ENCODE measurements at regions not wholly inside any gene's neighbourhood (a gene's known extent, or its start where the extent isn't known, plus 50 kb on each side); places are given as distances from the start of the nearest gene placed in this dataset.

- no peak for DNase-seq (ENCODE audit: low read depth)
These were observed 106.7 kb upstream of the PRSS58 start for GRCh38 chr7:142364551-142364950.

DNA sequence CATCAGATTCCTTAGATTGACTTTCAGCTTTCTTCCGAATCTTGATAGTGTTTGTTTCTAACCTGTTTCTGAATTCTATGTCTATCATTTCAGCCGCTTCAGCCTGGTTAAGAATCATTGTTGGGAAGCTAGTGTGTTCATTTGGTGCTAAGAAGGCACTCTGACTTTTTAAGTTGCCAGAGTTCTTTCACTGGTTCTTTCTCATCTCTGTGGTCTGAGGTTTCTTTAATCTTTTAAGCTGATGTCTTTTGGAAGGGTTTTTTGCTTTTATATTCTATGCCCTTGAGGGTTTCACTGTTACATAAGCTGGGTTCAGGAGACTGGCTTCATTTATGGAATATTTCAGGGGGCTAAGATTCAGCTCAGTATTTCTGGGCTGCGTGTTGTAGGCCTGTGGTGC, 104.5 kb upstream of the PRSS58 start:
- DNase-seq (ENCODE audit: low read depth): no peak

GRCh38 chr7:142359694-142360279, 101.9 kb upstream of the PRSS58 start:
- no peak for DNase-seq (ENCODE audit: low read depth)

- DNase-seq (ENCODE audit: low read depth): no peak
These were observed 100.2 kb upstream of the PRSS58 start for GRCh38 chr7:142357953-142358520.

DNA sequence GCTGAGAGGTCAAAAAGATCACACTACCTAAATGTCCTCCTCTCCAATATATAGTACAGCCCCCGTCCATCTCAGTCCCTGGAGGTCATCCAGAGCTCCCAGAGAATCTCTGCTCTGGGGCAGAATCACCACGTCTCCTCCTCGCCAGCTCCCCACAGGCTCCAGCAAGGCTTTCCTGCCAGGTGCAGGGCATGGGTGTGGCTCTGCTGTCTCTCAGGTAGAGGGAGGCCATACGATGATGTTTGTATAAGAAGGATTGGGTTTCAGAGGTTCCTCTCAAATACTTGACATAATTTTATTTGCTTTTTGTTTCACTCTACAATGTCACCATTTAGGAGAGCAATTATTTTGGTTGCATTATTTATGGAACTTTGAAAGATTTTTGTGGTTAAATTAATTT, 98.3 kb upstream of the PRSS58 start:
- DNase-seq (ENCODE audit: low read depth): no peak

GRCh38 chr7:142355328-142355727, 97.5 kb upstream of the PRSS58 start:
- DNase-seq (ENCODE audit: low read depth): no peak

DNA sequence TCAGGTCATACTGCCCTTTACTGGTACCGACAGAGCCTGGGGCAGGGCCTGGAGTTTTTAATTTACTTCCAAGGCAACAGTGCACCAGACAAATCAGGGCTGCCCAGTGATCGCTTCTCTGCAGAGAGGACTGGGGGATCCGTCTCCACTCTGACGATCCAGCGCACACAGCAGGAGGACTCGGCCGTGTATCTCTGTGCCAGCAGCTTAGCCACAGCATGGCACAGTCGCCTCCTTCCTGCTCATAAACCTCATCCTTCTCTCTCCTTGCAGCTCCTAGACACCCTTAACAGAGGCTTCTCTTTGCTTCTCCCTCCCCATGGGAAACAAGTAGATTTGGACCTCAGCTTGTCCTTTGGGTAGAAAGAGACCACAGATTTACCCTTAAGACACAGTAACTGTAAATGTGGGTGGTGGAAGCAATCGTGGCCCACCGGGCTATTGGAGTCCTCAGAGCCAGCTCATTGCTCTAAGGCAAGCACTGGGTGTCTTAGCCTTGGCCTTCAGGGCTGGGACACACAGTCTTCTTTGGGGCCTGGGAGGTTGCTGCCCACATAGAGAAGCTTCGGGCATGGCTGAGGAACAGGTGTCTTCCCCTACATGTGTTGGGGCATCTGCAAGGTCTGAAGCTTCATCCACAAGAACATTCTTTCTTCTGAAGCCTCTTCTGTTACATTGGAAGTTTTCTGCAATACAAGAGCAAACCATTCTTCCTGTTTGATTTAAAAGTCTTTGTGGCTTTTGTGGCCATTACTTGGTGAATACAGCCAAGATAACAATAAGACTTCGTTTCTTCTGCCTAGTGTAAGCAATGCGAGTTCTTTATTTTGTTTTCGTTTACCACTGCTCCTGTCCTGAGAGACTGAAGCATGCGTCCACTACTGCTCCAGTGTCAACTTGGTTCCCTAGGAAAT, 95.5 kb upstream of the PRSS58 start:
- no peak for DNase-seq (ENCODE audit: low read depth)

- no peak for DNase-seq (ENCODE audit: low read depth)
These were observed 94.7 kb upstream of the PRSS58 start for GRCh38 chr7:142352543-142352942.

DNA sequence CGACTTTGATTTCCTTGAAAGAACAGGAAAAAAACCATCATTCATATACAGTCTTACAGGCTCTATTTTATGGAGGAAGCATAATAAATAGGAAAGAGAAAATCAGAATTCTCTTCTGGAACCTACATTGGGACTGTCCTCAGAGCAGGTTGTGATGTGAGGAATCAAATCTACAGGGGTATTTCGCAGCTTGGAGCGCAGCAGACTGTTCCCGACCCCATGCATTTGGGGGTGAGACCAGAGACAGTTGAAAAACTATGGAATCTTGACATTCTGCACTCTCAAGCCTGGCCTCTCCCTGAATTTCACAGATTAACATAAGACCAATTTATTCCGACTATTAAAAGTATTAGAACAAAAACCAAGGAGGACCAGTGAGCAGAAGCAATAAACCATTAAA, 93.3 kb upstream of the PRSS58 start:
- no peak for DNase-seq (ENCODE audit: low read depth)

DNA sequence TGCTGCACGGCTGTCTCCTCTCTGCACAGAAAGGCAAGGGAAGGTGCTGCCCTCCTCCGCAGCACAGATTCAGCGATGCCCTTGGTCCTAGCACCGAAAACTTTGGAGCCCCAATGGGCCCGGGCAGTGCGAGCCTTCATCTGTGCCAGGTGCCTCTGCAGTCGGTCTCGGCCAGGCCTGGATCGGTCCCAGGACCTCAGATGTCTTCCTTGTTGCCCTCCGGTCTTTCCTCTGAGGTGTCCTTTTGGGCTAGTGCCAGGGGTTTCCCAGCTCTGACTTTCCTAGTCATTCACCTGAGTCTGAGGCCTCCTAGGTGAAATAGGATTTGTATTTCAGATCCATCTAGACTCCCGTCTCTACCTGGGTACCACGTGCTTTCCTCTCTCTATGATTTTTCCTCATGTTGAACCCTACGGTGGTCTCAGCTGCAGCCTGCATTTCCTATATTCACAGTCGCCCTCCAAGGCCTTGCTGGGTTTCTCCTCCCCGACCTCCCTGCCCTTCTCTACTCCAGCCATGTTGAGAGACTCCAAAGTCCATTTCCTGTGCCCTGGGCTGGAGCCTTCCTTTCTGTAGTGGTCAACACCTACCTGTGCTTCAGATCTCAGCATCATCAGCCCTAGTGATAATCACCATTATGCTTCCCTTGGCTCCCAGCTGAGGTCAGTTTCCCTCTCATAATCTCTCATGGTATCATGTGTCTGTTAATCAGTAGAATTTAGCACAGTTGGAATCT, 92.0 kb upstream of the PRSS58 start:
- no peak for DNase-seq (ENCODE audit: low read depth)

GRCh38 chr7:142348921-142349405, 91.1 kb upstream of the PRSS58 start:
- DNase-seq (ENCODE audit: low read depth): no peak

DNA sequence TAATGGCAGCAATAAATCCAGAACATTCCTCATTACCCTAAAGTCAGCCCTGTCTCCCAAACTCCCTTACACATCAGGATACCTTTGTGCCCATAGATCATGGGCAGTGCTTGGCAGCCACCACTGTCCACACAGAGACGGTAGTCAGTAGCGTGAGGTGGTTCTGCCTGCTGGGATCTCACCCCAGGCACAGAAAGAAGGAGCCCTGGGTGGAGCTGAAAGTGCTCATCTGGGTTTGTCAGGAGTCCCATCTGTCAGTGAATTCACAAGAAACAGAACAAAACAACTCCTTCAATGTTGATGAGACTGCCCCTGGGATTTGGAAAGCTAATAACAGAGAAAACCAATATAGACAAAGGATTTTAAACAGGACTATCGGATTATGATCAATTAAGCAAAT, 90.2 kb upstream of the PRSS58 start:
- no peak for DNase-seq (ENCODE audit: low read depth)

- no peak for DNase-seq (ENCODE audit: low read depth)
These were observed 89.2 kb upstream of the PRSS58 start for GRCh38 chr7:142347091-142347490.

DNA sequence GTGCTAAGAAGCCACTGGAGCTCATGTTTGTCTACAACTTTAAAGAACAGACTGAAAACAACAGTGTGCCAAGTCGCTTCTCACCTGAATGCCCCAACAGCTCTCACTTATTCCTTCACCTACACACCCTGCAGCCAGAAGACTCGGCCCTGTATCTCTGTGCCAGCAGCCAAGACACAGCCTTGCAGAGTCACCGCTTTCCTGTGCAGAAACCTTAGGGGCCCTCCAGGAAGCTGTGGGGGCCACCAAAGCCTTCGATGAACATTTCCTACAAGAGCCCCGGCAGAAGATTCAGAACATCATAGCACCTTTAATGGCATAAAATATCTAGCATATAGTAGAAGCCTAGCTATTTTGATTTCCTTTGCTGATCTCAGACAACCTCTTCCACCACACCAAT, 88.0 kb upstream of the PRSS58 start:
- DNase-seq (ENCODE audit: low read depth): no peak

GRCh38 chr7:142338633-142339501, 81.0 kb upstream of the PRSS58 start:
- no peak for DNase-seq (ENCODE audit: low read depth)

DNA sequence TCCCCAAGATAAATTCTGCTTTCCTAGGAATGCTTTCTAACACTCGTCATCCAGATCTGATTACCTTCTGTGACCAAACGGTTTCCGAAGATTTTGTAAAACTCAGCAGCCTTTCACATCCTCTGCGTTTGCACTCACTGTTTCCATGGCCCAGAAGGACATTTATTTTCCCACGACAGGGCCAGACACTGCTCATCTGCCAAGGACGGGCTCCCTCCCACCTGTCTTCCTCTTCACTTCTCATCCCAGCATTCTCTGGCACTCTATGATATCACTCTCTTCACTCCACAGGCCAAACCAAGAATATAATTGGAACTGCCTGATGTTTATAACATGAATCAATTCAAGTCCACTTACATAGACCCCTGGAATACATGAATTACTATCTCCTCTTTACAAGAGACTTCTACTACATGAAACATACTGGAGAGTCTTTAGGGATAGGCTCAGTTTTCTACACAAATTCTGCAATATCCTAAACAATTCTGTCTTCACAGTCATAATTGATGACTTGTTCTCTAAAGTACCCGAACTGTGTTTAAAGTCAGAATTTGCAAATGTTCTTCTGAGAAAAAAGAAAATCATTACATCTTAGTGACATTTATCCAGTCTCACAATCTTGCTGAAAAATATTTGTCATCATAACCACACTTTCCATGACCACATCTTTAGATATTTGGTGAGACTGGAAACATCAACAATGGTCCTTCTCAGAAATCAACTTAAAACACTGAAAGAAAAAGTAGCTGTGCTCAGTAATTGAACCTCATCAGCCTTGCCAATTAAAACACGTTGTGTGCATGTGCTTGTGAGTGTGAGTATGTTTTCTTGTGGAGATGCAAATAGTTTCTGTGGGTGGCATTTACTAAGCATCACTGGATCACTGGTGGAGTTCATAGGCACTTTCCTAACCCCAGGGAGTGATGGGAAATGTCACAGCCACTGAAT, 79.5 kb upstream of the PRSS58 start:
- DNase-seq (ENCODE audit: low read depth): no peak

DNA sequence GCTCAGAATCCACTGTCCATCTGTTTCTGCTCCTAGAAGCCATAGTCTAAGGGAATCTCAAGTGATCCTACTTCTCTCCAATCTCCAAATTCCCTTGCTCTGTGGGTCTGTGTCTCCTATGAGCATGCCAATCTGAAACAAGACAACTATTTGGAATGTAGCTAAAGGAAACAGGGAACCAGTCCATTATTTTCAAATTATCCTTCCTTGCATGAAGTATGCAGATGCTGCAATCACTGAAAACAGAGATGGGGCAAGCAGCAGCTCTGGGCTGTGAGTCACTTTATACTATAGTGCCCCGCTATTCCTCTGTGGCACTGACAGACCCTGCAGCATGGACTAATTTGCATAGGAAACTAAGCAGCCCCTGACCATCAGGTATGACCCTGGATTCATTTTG, 76.9 kb upstream of the PRSS58 start:
- no peak for DNase-seq (ENCODE audit: low read depth)

DNA sequence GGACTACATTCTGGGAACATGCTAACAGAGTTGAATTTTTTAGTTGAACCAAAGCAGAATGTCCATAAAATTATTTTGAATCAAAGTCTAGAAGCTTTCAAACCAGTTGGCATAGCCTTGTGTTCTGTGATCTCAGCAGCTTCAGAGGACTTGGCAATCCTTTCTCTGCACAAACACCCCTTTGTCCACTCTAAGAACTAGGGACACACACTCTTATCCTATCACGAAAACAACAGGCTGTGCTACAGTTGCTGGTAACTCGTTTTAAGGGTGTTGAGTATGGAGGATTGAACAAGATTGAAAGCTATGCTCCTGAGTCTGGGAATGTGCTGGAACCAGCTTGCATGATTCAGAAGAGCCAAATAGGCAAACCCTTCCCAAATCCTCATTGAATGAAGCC, 76.4 kb upstream of the PRSS58 start:
- no peak for DNase-seq (ENCODE audit: low read depth)

- no peak for DNase-seq (ENCODE audit: low read depth)
These were observed 74.6 kb upstream of the PRSS58 start for GRCh38 chr7:142332421-142332820.

DNA sequence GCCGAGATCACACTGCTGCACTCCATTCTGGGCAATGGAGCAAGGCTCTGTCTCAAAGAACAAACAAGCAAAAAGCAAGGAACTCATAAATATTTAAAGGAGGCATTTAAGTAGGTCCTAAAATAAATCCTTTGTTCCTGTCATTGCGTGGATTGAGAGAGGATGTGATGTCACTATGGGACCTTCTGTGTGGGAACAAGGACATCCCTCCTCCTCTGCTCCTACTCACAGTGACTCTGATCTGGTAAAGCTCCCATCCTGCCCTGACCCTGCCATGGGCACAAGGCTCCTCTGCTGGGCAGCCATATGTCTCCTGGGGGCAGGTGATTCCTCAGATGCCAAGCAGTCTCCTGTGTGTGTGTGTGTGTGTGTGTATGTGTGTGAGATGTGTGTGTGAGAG, 74.1 kb upstream of the PRSS58 start:
- no peak for DNase-seq (ENCODE audit: low read depth)

All from stimulated activated CD8-positive, alpha-beta memory T cell treated with anti-CD3 and anti-CD28 coated beads, Interleukin-15, amount 100 ng/mL, for 24 hours (primary cell).